Keratinocyte (primary cell): ENCODE measurements at regions not wholly inside any gene's neighbourhood (a gene's known extent, or its start where the extent isn't known, plus 50 kb on each side); places are given as distances from the start of the nearest gene placed in this dataset.

ENCODE experiments used
- EZH2 ChIP-seq: IDR thresholded peaks from one replicate; pipeline ENCODE4 v1.6.1; 2012; ENCODE audit warnings: inconsistent platforms, mild to moderate bottlenecking, low read length, moderate library complexity
- TF ChIP-seq, protein P1 (sequence below), 3 experiments: IDR thresholded peaks in 1 of 3; conservative IDR thresholded peaks in 1 of 3; optimal IDR thresholded peaks in 1 of 3; 2 replicates in 2 of 3; 3 replicates in 1 of 3; pipeline versions ENCODE3 to v1.5.1; 2011; ENCODE audit warnings: low read length in 3 of 3, mild to moderate bottlenecking in 3 of 3, moderate library complexity in 2 of 3, control low read depth in 1 of 3, inconsistent platforms in 1 of 3; ENCODE audit not compliant: insufficient read depth in 2 of 3; ENCODE audit errors: extremely low read depth in 1 of 3

DNA sequence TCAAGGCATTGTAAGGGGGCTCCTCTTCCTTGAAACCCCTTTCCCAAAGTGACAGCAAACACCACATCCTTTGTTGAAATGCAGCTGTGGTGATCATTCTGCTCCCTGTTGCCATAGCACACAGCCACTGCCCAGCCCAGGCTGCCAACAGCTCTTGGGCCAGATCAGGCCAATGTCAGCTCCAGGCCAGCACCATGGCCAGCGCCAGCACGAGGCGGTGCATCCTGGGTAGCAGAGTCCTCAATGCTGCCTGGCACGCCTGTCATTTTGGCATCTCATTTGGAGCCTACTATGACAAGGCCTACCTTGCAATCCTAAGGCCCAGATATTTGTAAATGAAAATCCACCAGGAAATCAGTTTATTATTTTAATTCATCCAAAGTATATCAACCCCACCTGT is 390.6 kb downstream of the DNAH5 start:
- TF ChIP-seq, protein P1, sequence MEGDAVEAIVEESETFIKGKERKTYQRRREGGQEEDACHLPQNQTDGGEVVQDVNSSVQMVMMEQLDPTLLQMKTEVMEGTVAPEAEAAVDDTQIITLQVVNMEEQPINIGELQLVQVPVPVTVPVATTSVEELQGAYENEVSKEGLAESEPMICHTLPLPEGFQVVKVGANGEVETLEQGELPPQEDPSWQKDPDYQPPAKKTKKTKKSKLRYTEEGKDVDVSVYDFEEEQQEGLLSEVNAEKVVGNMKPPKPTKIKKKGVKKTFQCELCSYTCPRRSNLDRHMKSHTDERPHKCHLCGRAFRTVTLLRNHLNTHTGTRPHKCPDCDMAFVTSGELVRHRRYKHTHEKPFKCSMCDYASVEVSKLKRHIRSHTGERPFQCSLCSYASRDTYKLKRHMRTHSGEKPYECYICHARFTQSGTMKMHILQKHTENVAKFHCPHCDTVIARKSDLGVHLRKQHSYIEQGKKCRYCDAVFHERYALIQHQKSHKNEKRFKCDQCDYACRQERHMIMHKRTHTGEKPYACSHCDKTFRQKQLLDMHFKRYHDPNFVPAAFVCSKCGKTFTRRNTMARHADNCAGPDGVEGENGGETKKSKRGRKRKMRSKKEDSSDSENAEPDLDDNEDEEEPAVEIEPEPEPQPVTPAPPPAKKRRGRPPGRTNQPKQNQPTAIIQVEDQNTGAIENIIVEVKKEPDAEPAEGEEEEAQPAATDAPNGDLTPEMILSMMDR (optimal IDR thresholded peaks at IDR 0.05 in 1 of 3, IDR thresholded peaks at IDR 0.05 in 1 of 3, conservative IDR thresholded peaks at IDR 0.05 in 1 of 3; ENCODE audit: extremely low read depth in 1 of 3, insufficient read depth in 2 of 3, low read length in 3 of 3) = no peak
- no peak for TF ChIP-seq EZH2
